HFFc6 (cell line): ENCODE measurements at regions not wholly inside any gene's neighbourhood (a gene's known extent, or its start where the extent isn't known, plus 50 kb on each side); places are given as distances from the start of the nearest gene placed in this dataset.
A peak's percentile ranks its signal among the peaks of the same experiment; 100 is the strongest.

Experiments
- DNase-seq: peaks from one replicate; pipeline ENCODE4 v3.0.0-alpha.2; 2018
- H3K27ac Mint-ChIP-seq: 2 replicates; pipeline ENCODE4 v1.8.0; 2020; ENCODE audit warnings: mild to moderate bottlenecking, mixed read lengths
- H3K27me3 Mint-ChIP-seq: 2 replicates; pipeline ENCODE4 v1.8.0; 2021; ENCODE audit warnings: mild to moderate bottlenecking, moderate library complexity, mixed read lengths; ENCODE audit not compliant: insufficient read depth
- H3K36me3 Mint-ChIP-seq: 2 replicates; pipeline ENCODE4 v1.8.0; 2021; ENCODE audit warnings: low read depth, mixed read lengths
- H3K4me1 Mint-ChIP-seq: 2 replicates; pipeline ENCODE4 v1.8.0; 2020; ENCODE audit warnings: low read depth, mixed read lengths
- H3K4me3 Mint-ChIP-seq: 2 replicates; pipeline ENCODE4 v1.8.0; 2020; ENCODE audit warnings: mild to moderate bottlenecking, moderate library complexity, mixed read lengths
- H3K9me3 Mint-ChIP-seq: 2 replicates; pipeline ENCODE4 v1.8.0; 2020; ENCODE audit warnings: mild to moderate bottlenecking, mixed read lengths
- TF ChIP-seq, protein P1 (sequence below): fragments of 200-600 bp; sonication (generic); IDR thresholded peaks from 2 replicates; pipeline ENCODE4 v1.5.0; 2021; ENCODE audit warnings: antibody characterized with exemption, mild to moderate bottlenecking

DNA sequence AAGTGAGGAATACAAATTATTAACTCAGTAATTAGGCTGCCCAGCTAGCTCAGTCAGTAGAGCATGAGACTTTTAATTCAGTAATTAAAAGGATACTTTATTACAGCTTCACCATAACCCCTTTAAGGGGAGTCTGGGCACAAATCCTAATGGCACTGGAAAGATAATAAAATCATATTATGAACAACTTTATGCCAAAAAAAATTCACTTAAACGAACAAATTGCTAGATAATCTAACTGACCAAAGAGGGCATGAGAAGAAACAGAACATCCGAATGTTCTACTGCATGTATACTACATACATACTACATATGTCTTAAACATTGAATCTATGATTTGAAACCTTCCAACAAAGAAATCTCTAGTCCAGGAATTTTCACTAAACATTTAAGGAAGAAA, 159.5 kb downstream of the CYP26B1 start:
- Mint-ChIP-seq H3K4me3 (no peak overlapping the region), H3K36me3 (no peaks in the 10 kb centered on the region), H3K27ac (no peak overlapping the region), H3K9me3 (no peaks in the 10 kb centered on the region), H3K4me1 (no peaks in the 10 kb centered on the region), H3K27me3 (peaks cover 7% of the 10 kb centered on the region)
- DNase-seq, result no peak
- TF ChIP-seq, protein P1, sequence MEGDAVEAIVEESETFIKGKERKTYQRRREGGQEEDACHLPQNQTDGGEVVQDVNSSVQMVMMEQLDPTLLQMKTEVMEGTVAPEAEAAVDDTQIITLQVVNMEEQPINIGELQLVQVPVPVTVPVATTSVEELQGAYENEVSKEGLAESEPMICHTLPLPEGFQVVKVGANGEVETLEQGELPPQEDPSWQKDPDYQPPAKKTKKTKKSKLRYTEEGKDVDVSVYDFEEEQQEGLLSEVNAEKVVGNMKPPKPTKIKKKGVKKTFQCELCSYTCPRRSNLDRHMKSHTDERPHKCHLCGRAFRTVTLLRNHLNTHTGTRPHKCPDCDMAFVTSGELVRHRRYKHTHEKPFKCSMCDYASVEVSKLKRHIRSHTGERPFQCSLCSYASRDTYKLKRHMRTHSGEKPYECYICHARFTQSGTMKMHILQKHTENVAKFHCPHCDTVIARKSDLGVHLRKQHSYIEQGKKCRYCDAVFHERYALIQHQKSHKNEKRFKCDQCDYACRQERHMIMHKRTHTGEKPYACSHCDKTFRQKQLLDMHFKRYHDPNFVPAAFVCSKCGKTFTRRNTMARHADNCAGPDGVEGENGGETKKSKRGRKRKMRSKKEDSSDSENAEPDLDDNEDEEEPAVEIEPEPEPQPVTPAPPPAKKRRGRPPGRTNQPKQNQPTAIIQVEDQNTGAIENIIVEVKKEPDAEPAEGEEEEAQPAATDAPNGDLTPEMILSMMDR, result no peak

DNA sequence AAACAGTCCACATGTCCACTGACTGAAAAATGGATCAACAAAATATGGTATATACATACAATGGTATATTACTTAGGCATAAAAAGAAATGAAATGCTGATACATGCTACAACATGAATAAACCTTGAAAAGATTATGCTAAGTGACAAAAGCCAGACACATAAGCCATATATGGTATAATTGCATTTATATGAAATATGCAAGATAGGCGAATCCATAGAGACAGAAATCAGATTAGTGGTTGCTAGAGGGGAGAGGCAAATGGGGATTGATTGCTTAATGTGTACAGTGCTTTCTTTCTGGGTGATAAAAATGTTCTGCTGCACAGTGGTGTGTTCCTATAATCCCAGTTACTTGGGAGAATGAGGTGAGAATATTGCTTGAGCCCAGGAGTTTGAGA, 171.0 kb downstream of the CYP26B1 start:
- DNase-seq, result no peak
- TF ChIP-seq, protein P1, result no peak
- peaks cover 8% of the 10 kb centered on the region for H3K27me3 Mint-ChIP-seq
- no peak overlapping the region for H3K4me3 Mint-ChIP-seq
- H3K36me3 Mint-ChIP-seq, result no peaks in the 10 kb centered on the region
- no peak overlapping the region for H3K27ac Mint-ChIP-seq
- peaks cover 8% of the 10 kb centered on the region; the same call in 1 of the 2 replicates for H3K4me1 Mint-ChIP-seq
- no peaks in the 10 kb centered on the region; the same call in none of the 2 replicates for H3K9me3 Mint-ChIP-seq

GRCh38 chr2:71974846-71975245, 172.8 kb downstream of the CYP26B1 start:
- no peaks in the 10 kb centered on the region; the same call in 1 of the 2 replicates for H3K9me3 Mint-ChIP-seq
- peak; percentile 11 for DNase-seq
- H3K27ac Mint-ChIP-seq, result no peak overlapping the region
- no peak overlapping the region for H3K4me3 Mint-ChIP-seq
- TF ChIP-seq, protein P1, result no peak
- H3K4me1 Mint-ChIP-seq, result peaks cover 8% of the 10 kb centered on the region; the same call in 1 of the 2 replicates
- peaks cover 8% of the 10 kb centered on the region for H3K27me3 Mint-ChIP-seq
- no peaks in the 10 kb centered on the region for H3K36me3 Mint-ChIP-seq

- peaks cover 8% of the 10 kb centered on the region; the same call in 1 of the 2 replicates for H3K4me1 Mint-ChIP-seq
- no peaks in the 10 kb centered on the region for H3K9me3 Mint-ChIP-seq
- TF ChIP-seq, protein P1, result no peak
- H3K36me3 Mint-ChIP-seq, result no peaks in the 10 kb centered on the region
- no peak for DNase-seq
- no peak overlapping the region for H3K27ac Mint-ChIP-seq
- peaks cover 16% of the 10 kb centered on the region for H3K27me3 Mint-ChIP-seq
- no peak overlapping the region for H3K4me3 Mint-ChIP-seq
Observed at GRCh38 chr2:71971493-71971892, 176.2 kb downstream of the CYP26B1 start.

DNA sequence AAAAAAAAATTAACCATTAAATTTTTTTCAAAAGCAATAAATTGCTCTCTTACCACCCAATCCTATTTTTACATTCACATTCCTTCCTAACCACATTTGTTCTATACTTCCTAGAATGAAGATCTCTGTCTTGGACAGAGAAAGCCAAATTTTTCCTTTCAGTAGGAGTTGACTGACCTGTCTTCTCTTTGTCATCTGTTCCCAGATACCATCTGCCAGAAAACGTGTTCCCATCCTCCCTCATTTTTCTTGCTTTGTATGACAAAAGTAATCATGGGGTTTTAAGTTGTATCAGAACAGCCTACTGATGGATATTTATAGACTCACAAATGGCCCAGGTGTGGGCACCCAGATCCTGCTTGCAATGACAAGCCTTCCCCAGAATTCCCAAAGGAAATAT, 182.1 kb downstream of the CYP26B1 start:
- Mint-ChIP-seq H3K27me3 (peaks cover 16% of the 10 kb centered on the region), H3K4me3 (no peak overlapping the region), H3K9me3 (no peaks in the 10 kb centered on the region), H3K4me1 (no peaks in the 10 kb centered on the region), H3K27ac (no peak overlapping the region), H3K36me3 (no peaks in the 10 kb centered on the region)
- DNase-seq, result no peak
- TF ChIP-seq, protein P1, result no peak
